GM19397 (cell line): ENCODE measurements at regions not wholly inside any gene's neighbourhood (a gene's known extent, or its start where the extent isn't known, plus 50 kb on each side); places are given as distances from the start of the nearest gene placed in this dataset.

Experiments used
- ATAC-seq: cut with Tn5 transposase; IDR thresholded peaks from one replicate; pipeline ENCODE4 v1.9.1; 2021; ENCODE audit warnings: mild to moderate bottlenecking, moderate library complexity; ENCODE audit not compliant: unreplicated experiment

- no peak for ATAC-seq
Measured at GRCh38 chr1:187294421-187295201, 465.9 kb downstream of the PLA2G4A start.

GRCh38 chr1:187300081-187300480, 471.3 kb downstream of the PLA2G4A start:
- no peak for ATAC-seq

DNA sequence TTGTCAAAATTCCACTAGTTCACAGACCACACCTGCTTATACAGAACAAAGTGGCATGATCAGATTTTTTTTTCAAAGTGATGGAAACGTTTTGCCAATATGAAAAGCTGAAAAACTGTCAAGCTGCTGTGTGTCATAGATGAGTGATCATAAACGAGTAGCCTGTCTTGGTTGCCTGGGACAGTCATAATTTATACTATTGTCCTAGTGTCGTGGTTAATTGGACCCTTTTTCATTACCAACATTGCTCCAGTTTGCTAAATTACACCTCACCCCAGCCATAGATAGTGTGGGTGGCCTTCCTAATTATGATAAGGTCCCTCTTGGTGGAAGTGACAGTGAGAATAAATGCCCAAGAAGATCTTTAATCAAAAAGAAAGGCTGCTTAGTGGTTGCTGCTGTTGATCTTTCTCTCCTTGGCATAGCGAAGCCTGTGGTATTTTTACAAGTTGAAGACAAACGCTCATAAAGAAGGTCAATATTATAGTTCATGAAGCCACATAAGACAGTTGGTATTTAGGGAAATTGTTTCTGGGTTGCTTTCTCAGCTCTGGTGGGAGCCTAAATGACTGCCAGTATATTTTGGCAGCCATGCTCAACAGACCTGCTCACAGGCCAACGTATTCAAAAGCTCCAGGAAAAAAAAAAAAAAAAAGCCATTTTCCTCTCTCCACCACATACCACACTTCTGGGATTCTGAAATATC, 478.1 kb downstream of the PLA2G4A start:
- ATAC-seq: no peak

DNA sequence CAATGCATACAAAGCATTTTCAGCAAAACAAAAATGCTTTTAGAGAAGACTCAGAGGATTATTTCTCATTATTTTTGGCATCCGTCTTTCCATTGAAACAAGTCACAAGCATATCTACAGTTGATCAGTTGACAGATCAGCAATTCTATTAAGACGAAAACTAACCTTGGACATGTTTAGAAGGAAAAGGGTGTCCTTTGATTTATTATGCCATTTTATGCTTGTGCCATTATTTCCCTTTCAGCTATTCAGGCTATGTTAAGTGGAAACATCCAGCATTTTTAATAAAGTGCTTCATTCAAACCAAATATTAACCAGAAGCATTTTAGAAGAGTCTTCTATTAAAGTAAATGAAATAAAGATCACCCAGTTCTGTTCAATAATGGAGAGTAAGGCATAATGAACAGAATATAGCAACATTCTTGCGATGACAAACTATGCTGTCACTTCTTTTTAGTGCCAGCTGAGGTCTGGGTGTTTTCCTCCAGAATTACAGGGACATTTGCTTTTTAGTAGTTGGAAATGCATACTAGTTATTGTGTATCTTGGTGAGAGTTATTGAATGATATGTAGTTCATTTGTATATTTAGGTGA, 481.4 kb downstream of the PLA2G4A start:
- no peak for ATAC-seq

DNA sequence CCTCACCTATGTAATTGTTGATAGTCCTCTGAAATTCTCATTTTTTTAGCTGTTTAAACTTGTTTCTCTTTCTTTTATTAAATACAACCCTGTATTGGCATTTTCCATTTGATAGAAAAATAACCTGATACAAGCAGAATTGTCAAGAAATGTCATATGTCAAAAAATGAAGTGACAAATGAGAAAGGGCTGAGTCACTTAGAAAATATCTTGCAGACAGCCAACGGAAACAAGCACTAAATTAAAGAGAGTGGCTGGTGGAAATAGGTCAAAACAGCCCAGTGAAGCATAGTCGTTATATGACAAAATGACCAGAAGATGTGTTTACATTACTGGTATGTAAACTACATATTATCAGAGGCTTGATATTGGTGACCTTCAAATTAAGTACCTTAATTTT, 484.4 kb downstream of the PLA2G4A start:
- no peak for ATAC-seq

GRCh38 chr1:187326557-187326956, 497.8 kb downstream of the PLA2G4A start:
- ATAC-seq: no peak

GRCh38 chr1:187336441-187337168, 507.9 kb downstream of the PLA2G4A start:
- no peak for ATAC-seq

DNA sequence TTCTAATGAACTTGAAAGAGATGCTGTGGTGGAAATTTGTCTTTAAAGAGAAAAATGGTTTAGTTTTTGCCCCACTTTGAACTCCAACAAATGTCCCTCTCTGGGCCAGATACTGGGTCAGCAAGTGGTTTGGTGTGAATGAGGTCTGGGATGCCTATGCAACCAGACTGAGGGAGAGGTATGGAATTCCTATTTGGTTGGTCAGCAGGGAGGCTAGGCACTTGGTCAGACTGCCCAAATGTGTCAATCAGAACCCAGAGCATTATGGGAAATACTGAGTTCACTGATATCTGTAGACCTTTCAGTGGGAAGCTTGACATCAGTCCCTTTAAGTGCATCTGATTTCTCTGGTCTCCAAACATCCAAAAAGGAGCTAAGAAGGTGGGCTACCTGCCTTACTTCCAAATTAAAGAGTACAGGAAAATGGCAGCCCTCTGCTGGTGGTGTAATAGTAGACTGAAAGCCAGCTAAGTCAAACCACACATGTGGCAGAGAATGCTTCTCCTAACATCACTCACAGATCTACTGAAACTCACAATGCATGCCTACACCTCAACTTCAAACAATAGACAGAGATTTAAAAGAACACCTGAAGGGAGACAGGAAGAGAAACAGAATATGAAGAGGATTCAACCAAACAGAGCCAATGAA, 510.1 kb downstream of the PLA2G4A start:
- no peak for ATAC-seq

DNA sequence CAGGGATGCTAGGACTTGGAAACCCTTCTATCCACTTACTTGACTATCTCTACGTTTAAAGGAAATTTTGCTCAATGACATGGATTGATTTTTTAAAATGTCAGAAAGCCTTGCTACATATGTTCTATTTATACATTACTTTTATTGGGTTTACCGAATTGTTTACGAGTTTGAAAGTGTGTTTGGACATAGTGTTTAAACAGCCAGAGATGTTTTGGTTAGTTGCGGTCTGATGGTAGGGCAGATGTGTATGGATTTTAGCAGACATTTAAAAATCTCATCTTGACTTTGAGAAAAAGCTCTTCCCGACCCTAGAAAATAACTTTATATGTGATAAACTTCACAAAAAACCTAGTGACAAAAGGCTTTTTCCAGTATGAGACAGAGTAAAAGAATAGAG, 513.7 kb downstream of the PLA2G4A start:
- no peak for ATAC-seq

GRCh38 chr1:187374082-187374481, 545.3 kb downstream of the PLA2G4A start:
- ATAC-seq: no peak

- ATAC-seq: no peak
Measured at GRCh38 chr1:187374742-187375141, 546.0 kb downstream of the PLA2G4A start.

DNA sequence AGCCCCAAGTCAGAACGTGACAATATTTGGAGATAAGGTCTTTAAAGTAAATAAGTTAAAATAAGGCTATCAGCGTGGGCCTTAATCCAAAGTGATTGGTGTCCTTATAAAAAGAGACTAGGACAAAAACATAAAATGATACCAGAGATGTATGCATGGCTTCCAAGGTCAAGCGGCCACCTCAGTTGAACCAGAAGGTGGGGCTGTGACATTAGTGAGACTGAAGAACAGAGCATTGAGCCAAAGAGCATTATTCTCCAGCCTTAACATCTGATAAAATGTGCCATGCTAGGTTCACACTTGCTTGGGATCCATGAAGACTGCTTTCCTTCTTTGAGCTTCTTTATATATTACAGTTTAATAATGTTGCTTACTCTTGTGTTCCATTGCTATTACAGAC, 554.6 kb downstream of the PLA2G4A start:
- ATAC-seq: no peak

DNA sequence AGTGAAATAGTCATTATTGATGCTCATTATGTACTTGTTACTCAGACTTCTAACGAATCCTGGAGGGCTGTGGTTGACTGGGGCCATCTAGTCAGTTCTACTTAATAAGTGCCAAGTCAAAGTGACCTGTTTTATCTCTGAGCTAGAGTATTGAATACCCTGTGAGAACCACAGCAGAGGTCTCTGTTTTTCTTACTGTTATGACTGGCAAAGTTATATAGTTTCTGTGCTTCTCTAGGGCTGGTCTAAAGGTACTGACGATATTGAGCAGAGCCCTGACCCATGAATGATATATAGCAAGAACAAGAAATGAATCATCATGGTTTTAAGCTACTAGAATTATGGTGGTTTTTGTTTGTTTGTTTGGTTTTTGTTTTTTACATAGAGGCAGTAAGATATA, 555.8 kb downstream of the PLA2G4A start:
- no peak for ATAC-seq

GRCh38 chr1:187390215-187390818, 561.6 kb downstream of the PLA2G4A start:
- no peak for ATAC-seq

- ATAC-seq: no peak
Measured at GRCh38 chr1:187396226-187396625, 567.5 kb downstream of the PLA2G4A start.

DNA sequence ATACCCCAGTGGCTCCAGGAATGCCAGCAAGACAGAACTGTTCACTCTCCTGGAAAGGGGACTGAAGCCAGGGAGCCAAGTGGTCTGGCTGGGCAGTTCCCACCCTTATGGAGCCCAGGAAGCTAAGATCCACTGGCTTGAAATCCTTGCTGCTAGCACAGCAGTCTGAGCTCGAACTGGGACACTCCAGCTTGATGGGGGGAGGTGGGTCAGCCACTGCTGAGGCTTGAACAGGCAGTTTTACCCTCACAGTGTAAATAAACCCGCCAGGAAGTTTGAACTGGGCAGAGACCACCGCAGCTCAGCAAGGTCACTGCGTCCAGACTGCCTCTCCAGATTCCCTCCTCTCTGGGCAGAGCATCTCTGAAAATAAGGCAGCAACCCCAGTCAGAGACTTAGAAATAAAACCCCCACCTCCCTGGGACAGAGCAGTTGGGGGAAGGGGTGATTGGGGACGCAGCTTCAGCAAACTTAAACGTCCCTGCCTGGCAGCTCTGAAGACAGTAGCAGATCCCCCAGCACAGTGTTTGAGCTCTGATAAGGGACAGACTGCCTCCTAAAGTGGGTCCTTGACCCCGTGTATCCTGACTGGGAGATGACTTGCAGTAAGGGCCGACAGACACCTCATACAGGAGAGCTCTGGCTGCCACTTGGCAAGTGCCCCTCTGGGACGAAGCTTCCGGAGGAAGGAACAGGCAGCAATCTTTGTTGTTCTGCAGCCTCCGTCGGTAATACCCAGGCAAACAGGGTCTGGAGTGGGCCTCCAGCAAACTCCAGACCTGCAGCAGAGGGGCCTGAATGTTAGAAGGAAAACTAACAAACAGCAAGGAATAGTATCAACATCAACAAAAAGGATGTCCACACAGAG, 568.4 kb downstream of the PLA2G4A start:
- ATAC-seq: no peak

DNA sequence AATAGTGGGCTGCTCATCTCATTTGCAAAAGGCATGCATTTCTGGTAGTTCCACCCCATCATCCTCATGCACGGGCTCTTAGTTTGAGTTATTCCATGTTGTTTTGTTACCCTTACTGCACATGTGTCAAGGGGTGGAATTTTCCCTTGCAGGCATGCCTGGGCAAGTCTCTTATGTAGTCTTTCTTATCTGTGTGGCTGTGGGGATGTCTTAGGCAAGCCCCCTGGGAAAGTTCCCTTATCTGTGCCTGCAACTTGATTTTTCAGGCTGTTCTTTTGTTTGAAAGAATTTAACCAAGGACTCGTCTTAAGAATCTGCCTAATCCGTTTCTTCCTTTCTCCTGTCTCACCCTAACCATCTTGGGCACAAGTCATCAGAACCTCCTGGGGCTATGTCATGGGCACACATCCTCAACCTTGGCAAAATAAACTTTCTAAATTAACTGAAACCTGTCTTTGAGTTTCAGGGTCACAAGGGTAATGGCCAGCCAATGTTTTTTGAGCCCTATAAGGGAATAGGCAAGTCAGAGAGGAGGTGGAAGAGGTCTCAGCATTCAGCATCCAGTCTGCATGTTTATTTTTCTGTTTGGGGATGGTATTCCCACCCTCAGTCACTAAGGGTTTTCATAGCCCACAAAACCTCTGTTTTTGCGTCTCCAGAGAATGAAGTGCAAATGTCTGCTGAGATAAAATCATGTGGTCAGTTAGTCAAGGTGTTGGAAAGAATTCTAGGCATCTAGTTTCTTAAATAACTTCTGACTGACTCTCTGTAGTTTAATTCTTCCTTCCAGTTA, 579.7 kb downstream of the PLA2G4A start:
- ATAC-seq: no peak

DNA sequence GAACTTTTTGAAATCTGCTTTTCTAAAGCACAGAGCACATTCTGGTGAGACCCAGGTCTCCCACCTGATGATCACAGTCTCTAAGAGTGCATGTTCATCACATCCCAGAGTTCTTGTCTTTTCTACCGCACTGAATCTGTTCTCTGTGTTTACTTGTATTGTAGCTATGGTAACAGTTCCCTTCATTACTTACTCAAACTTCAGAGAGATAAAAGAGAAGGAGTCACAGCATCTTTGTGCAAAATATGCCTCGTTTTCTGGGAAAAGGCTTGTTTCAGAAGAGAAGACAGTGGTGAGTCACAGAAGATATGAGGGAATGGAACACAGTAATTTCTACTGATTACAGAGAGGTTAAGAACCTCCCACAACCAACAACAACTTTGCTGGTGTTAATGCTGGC, 580.6 kb downstream of the PLA2G4A start:
- no peak for ATAC-seq

- no peak for ATAC-seq
Measured at GRCh38 chr1:187411118-187411517, 582.4 kb downstream of the PLA2G4A start.
